H1 (cell line): ENCODE measurements at regions not wholly inside any gene's neighbourhood (a gene's known extent, or its start where the extent isn't known, plus 50 kb on each side); places are given as distances from the start of the nearest gene placed in this dataset.

ENCODE experiments used
- CTCF ChIA-PET: fragments of 300-600 bp; sonication (Branson Sonifier 250); formaldehyde crosslinking; loops from one replicate; lab custom pipeline; 2021; ENCODE audit not compliant: partially characterized antibody; lab: Charles Lee
- POLR2A ChIA-PET: fragments of 300-600 bp; sonication (Branson Sonifier 250); formaldehyde crosslinking; loops from one replicate; lab custom pipeline; 2021; ENCODE audit warnings: inconsistent platforms; ENCODE audit not compliant: partially characterized antibody; lab: Charles Lee
- DNase-seq, 2 experiments: peaks; one replicate each; pipeline versions ENCODE4 v3.0.0 to v3.0.0-alpha.2; 2010 to 2022; ENCODE audit warnings: low spot score in 2 of 2, low read depth in 1 of 2, mixed read lengths in 1 of 2
- FAIRE-seq: peaks from 2 replicates; lab custom pipeline; 2011; peaks lifted over from hg19 to GRCh38; lab: Jason Lieb, UNC
- H2AFZ ChIP-seq: 2 replicates; pipeline ENCODE4 v1.8.1; 2012; ENCODE audit warnings: low read length, inconsistent platforms
- H2AK5ac ChIP-seq: 2 replicates; pipeline ENCODE4 v1.6.1; 2013; ENCODE audit warnings: low read depth, low read length
- H2BK120ac ChIP-seq: replicated peaks from 2 replicates; pipeline ENCODE3; 2013; ENCODE audit warnings: low read depth, low read length, inconsistent platforms
- H2BK12ac ChIP-seq: 2 replicates; pipeline ENCODE4 v1.6.1; 2013; ENCODE audit warnings: low read depth, low read length
- H2BK15ac ChIP-seq: 2 replicates; pipeline ENCODE4 v1.6.1; 2013; ENCODE audit warnings: low read length
- H2BK20ac ChIP-seq: 2 replicates; pipeline ENCODE4 v1.6.1; 2013; ENCODE audit warnings: low read length
- H2BK5ac ChIP-seq: 2 replicates; pipeline ENCODE4 v1.6.1; 2013; ENCODE audit warnings: low read depth, low read length
- H3K14ac ChIP-seq: 2 replicates; pipeline ENCODE4 v1.6.1; 2013; ENCODE audit warnings: inconsistent platforms; ENCODE audit not compliant: insufficient read length
- H3K18ac ChIP-seq: 2 replicates; pipeline ENCODE4 v1.6.1; 2013; ENCODE audit warnings: low read length; ENCODE audit errors: extremely low read depth
- H3K23ac ChIP-seq: 2 replicates; pipeline ENCODE4 v1.6.1; 2013; ENCODE audit warnings: inconsistent platforms; ENCODE audit not compliant: insufficient read length
- H3K23me2 ChIP-seq: 2 replicates; pipeline ENCODE4 v1.6.1; 2013; ENCODE audit warnings: low read depth, low read length
- H3K27ac ChIP-seq: 2 replicates; pipeline ENCODE4 v1.6.1; 2011; ENCODE audit warnings: low read depth, low read length, inconsistent platforms
- H3K27me3 ChIP-seq, 4 experiments: replicated peaks in 1 of 4; 1 replicate in 1 of 4; 2 replicates in 3 of 4; pipeline versions ENCODE4 v1.6.1 to v1.8.1; 2011 to 2013; ENCODE audit warnings: low read length in 3 of 4, mild to moderate bottlenecking in 3 of 4, inconsistent platforms in 2 of 4, mixed read lengths in 2 of 4, moderate library complexity in 1 of 4; ENCODE audit not compliant: control insufficient read depth in 3 of 4, insufficient read depth in 3 of 4; ENCODE audit errors: extremely low read depth in 1 of 4
- H3K36me3 ChIP-seq, 4 experiments: 2 replicates each; pipeline versions ENCODE4 v1.6.1 to v1.8.1; 2011 to 2013; ENCODE audit warnings: mild to moderate bottlenecking in 4 of 4, low read length in 3 of 4, moderate library complexity in 2 of 4, control low read depth in 1 of 4, inconsistent platforms in 1 of 4; ENCODE audit not compliant: insufficient read depth in 4 of 4, control insufficient read depth in 2 of 4
- H3K4ac ChIP-seq: replicated peaks from 2 replicates; pipeline ENCODE3; 2013; ENCODE audit warnings: low read length, low read depth, mixed read lengths, inconsistent platforms; ENCODE audit not compliant: insufficient read length
- H3K4me1 ChIP-seq, 4 experiments: replicated peaks in 1 of 4; 1 replicate in 1 of 4; 2 replicates in 3 of 4; pipeline versions ENCODE4 v1.6.1 to v1.8.1; 2011 to 2013; ENCODE audit warnings: low read length in 3 of 4, inconsistent platforms in 2 of 4, mixed read lengths in 1 of 4; ENCODE audit not compliant: insufficient read depth in 4 of 4, control insufficient read depth in 3 of 4
- H3K4me2 ChIP-seq, 2 experiments: 2 replicates each; pipeline versions ENCODE4 v1.6.1 to v1.8.1; 2011 to 2013; ENCODE audit warnings: low read depth in 2 of 2, low read length in 2 of 2, control low read depth in 1 of 2, inconsistent platforms in 1 of 2, mild to moderate bottlenecking in 1 of 2; ENCODE audit not compliant: insufficient read depth in 1 of 2
- H3K4me3 ChIP-seq, 4 experiments: fragments of 200-600, 300-600 bp in 1 of 4; sonication (generic), shearing (Covaris generic), sonication (Bioruptor Twin) in 1 of 4; 2 replicates each; pipeline versions ENCODE4 v1.5.1 to v1.8.1; 2011 to 2016; ENCODE audit warnings: low read length in 4 of 4, low read depth in 3 of 4, control low read depth in 2 of 4, inconsistent platforms in 2 of 4, mild to moderate bottlenecking in 2 of 4, mixed read lengths in 1 of 4, moderate library complexity in 1 of 4; ENCODE audit not compliant: insufficient read depth in 2 of 4; ENCODE audit errors: extremely low read depth in 1 of 4
- H3K56ac ChIP-seq: replicated peaks from 2 replicates; pipeline ENCODE3; 2013; ENCODE audit warnings: low read depth, mild to moderate bottlenecking, mixed read lengths, low read length, inconsistent platforms; ENCODE audit not compliant: insufficient read length
- H3K79me1 ChIP-seq: 2 replicates; pipeline ENCODE4 v1.6.1; 2013; ENCODE audit warnings: low read depth, low read length, control low read depth
- H3K79me2 ChIP-seq, 2 experiments: 2 replicates each; pipeline versions ENCODE4 v1.6.1 to v1.8.1; 2012 to 2013; ENCODE audit warnings: low read length in 2 of 2, mild to moderate bottlenecking in 2 of 2, inconsistent platforms in 1 of 2; ENCODE audit not compliant: insufficient read depth in 2 of 2, control insufficient read depth in 1 of 2
- H3K9ac ChIP-seq, 4 experiments: replicated peaks in 1 of 4; 1 replicate in 1 of 4; 2 replicates in 3 of 4; pipeline versions ENCODE4 v1.6.1 to v1.8.1; 2011 to 2013; ENCODE audit warnings: low read depth in 3 of 4, low read length in 3 of 4, control low read depth in 2 of 4, mild to moderate bottlenecking in 2 of 4, moderate library complexity in 2 of 4, inconsistent platforms in 1 of 4; ENCODE audit errors: extremely low read depth in 1 of 4
- H3K9me3 ChIP-seq, 2 experiments: 2 replicates each; pipeline versions ENCODE4 v1.6.1 to v1.8.1; 2012 to 2013; ENCODE audit warnings: mild to moderate bottlenecking in 2 of 2, moderate library complexity in 2 of 2, control low read depth in 1 of 2, inconsistent platforms in 1 of 2, low read depth in 1 of 2, low read length in 1 of 2, mixed read lengths in 1 of 2; ENCODE audit not compliant: insufficient read depth in 2 of 2
- H4K20me1 ChIP-seq, 2 experiments: replicated peaks in 1 of 2; 2 replicates each; pipeline versions ENCODE3 to v1.8.1; 2011 to 2013; ENCODE audit warnings: inconsistent platforms in 2 of 2, low read length in 2 of 2, mild to moderate bottlenecking in 1 of 2; ENCODE audit not compliant: insufficient read depth in 2 of 2, control insufficient read depth in 1 of 2
- H4K5ac ChIP-seq: 2 replicates; pipeline ENCODE4 v1.6.1; 2013; ENCODE audit warnings: low read length, low read depth, mixed read lengths, inconsistent platforms; ENCODE audit not compliant: insufficient read length
- H4K8ac ChIP-seq: 2 replicates; pipeline ENCODE4 v1.8.0; 2013; ENCODE audit warnings: mild to moderate bottlenecking, moderate library complexity, low read length, inconsistent platforms; ENCODE audit not compliant: insufficient read depth; ENCODE audit errors: extremely low read depth
- H4K91ac ChIP-seq: replicated peaks from 2 replicates; pipeline ENCODE3; 2013; ENCODE audit warnings: low read length, mixed read lengths, inconsistent platforms; ENCODE audit not compliant: insufficient read length
- CREB1 ChIP-seq: IDR thresholded peaks from 2 replicates; pipeline ENCODE4 v1.6.1; 2012; ENCODE audit warnings: inconsistent platforms
- E2F6 ChIP-seq: IDR thresholded peaks from 2 replicates; pipeline ENCODE4 v1.6.1; 2012; ENCODE audit warnings: inconsistent platforms
- KDM1A ChIP-seq: fragments of 200-600, 300-600 bp; sonication (generic); IDR thresholded peaks from 2 replicates; pipeline ENCODE4 v1.7.1; 2016; ENCODE audit warnings: mild to moderate bottlenecking, low read length, borderline replicate concordance
- MAFK ChIP-seq: IDR thresholded peaks from 2 replicates; pipeline ENCODE4 v1.6.1; 2012; ENCODE audit warnings: low read depth, mild to moderate bottlenecking, improper control_type of control experiment, low read length
- RAD21 ChIP-seq, 2 experiments: IDR thresholded peaks in 1 of 2; conservative IDR thresholded peaks in 1 of 2; 2 replicates each; pipeline ENCODE4 v1.6.1; 2011; ENCODE audit warnings: low read depth in 2 of 2, low read length in 2 of 2, improper control_type of control experiment in 1 of 2, inconsistent platforms in 1 of 2, mild to moderate bottlenecking in 1 of 2, moderate library complexity in 1 of 2
- TEAD4 ChIP-seq: IDR thresholded peaks from 2 replicates; pipeline ENCODE4 v1.6.1; 2012; ENCODE audit warnings: low read depth, low read length, inconsistent platforms, mixed read lengths
- whole genome bisulfite sequencing, 2 experiments: shearing (Covaris generic) in 1 of 2; methylation state at CpG; one replicate each; pipeline versions ENCODE4 v1.1.6 to v1.1.7; 2013 to 2015; ENCODE audit warnings: low lambda C conversion rate in 2 of 2, mixed read lengths in 2 of 2, inconsistent platforms in 1 of 2, low coverage in 1 of 2, missing lambda C conversion rate in 1 of 2; ENCODE audit not compliant: insufficient replicate concordance in 2 of 2, insufficient coverage in 1 of 2, insufficient read length in 1 of 2; ENCODE audit errors: extremely low coverage in 1 of 2, missing lambda C conversion rate in 1 of 2; 5-methylcytosine and 5-hydroxymethylcytosine counted together

- H3K56ac ChIP-seq = no peak overlapping the region
- no peak overlapping the region for H3K4me3 ChIP-seq
- no peak overlapping the region for H2AK5ac ChIP-seq
- H2AFZ ChIP-seq = peak overlapping the region; percentile 82; the same call in 1 of the 2 replicates
- no peaks in the 10 kb centered on the region for H3K27me3 ChIP-seq
- peak overlapping the region; percentile 53; the same call in 1 of the 2 replicates for H2BK20ac ChIP-seq
- H3K4me1 ChIP-seq = no peaks in the 10 kb centered on the region
- no peaks in the 10 kb centered on the region for H3K36me3 ChIP-seq
- H4K8ac ChIP-seq = no peak overlapping the region
- H3K18ac ChIP-seq = no peak overlapping the region
- no peak overlapping the region for H2BK15ac ChIP-seq
- no peaks in the 10 kb centered on the region for H3K79me1 ChIP-seq
- ChIA-PET POLR2A (interaction anchor here (0.8 kb wide), 1 partner anchor 47 kb away, joined by 4 read pairs; no protein-coding TSS in a partner anchor), CTCF (interaction anchor here (1.2 kb wide), 1 partner anchor 88 kb away, joined by 3 read pairs; no protein-coding TSS in a partner anchor)
- no peaks in the 10 kb centered on the region for H3K23me2 ChIP-seq
- H3K4me2 ChIP-seq = no peak overlapping the region
- no peak overlapping the region for H3K4ac ChIP-seq
- H2BK120ac ChIP-seq = no peak overlapping the region
- no peak for FAIRE-seq
- H2BK12ac ChIP-seq = peak overlapping the region; percentile 73; the same call in 1 of the 2 replicates
- no peak overlapping the region for H3K9ac ChIP-seq
- H4K5ac ChIP-seq = no peak overlapping the region
- 82% methylated on average over 6 of the region's 6 CpGs; no CpG with 5 or more reads in 1 of the 2 experiments for WGBS, 2 experiments
- H3K14ac ChIP-seq = no peak overlapping the region
- H4K91ac ChIP-seq = peak overlapping the region; percentile 35
- no peak overlapping the region for H3K23ac ChIP-seq
- H2BK5ac ChIP-seq = peak overlapping the region; percentile 41; the same call in 1 of the 2 replicates
- no peaks in the 10 kb centered on the region; a peak in 1 of 4 replicates for H3K9me3 ChIP-seq
- no peak for DNase-seq
- no peak overlapping the region for H3K27ac ChIP-seq
- no peaks in the 10 kb centered on the region for H4K20me1 ChIP-seq
- H3K79me2 ChIP-seq = no peaks in the 10 kb centered on the region
- TF ChIP-seq E2F6 (no peak), RAD21 (IDR thresholded peaks at IDR 0.05 in 1 of 2, conservative IDR thresholded peaks at IDR 0.05 in 1 of 2; ENCODE audit: low read depth in 2 of 2, low read length in 2 of 2) (0 out of 4 replicates have a peak, but pooled peaks of 1 of the 2 experiments have one; percentile 3), TEAD4 (peak; percentile 98), KDM1A (peak; percentile 32; the same call in 1 of the 2 replicates), CREB1 (no peak), MAFK (no peak)
Measured at GRCh38 chr4:128661479-128661878, 148.0 kb upstream of the JADE1 start.
